ENCODE measurements at regions not wholly inside any gene's neighbourhood (a gene's known extent, or its start where the extent isn't known, plus 50 kb on each side); places are given as distances from the start of the nearest gene placed in this dataset.

DNA sequence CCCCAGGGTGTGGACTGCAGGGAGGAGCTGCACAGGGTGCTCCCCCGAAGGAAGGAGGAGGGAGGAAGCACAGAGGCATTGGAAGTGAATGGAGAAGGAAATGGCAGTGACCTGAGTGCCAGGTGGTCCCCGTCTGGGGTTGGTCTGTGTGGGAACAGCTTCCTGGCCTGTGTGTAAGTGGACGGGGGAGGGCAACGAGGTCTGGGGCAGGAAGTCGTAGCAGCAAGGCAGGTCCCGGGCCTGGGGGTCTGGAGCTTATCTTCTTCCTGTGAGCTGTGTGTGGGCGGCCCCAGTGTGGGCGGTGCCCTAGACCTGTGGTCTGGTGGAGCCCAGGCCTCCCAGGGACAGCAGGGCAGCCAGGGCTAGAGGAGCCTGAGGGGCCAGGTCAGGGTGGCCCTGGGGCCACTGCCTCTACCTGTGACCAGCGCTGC is 382.1 kb downstream of the TMEM121 start:
- TF ChIP-seq, protein P1, sequence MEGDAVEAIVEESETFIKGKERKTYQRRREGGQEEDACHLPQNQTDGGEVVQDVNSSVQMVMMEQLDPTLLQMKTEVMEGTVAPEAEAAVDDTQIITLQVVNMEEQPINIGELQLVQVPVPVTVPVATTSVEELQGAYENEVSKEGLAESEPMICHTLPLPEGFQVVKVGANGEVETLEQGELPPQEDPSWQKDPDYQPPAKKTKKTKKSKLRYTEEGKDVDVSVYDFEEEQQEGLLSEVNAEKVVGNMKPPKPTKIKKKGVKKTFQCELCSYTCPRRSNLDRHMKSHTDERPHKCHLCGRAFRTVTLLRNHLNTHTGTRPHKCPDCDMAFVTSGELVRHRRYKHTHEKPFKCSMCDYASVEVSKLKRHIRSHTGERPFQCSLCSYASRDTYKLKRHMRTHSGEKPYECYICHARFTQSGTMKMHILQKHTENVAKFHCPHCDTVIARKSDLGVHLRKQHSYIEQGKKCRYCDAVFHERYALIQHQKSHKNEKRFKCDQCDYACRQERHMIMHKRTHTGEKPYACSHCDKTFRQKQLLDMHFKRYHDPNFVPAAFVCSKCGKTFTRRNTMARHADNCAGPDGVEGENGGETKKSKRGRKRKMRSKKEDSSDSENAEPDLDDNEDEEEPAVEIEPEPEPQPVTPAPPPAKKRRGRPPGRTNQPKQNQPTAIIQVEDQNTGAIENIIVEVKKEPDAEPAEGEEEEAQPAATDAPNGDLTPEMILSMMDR (IDR thresholded peaks at IDR 0.05), result no peak
- TF ChIP-seq POLR2A (IDR thresholded peaks at IDR 0.05) (no peak), EP300 (IDR thresholded peaks at IDR 0.05; ENCODE audit: low read depth) (no peak)
